ENCODE measurements at regions not wholly inside any gene's neighbourhood (a gene's known extent, or its start where the extent isn't known, plus 50 kb on each side); places are given as distances from the start of the nearest gene placed in this dataset.

GRCh38 chr20:23166563-23166962, 80.4 kb upstream of the CD93 start:
- Histone ChIP-seq H2BK20ac (ENCODE audit: low read depth, low read length) (no peak overlapping the region), H2BK5ac (ENCODE audit: low read depth, low read length, poor library complexity, severe bottlenecking) (no peak overlapping the region), H3K4me3 (ENCODE audit: insufficient read depth, low read depth, low read length) (no peak overlapping the region), H2AFZ (replicated peaks; ENCODE audit: low read length, poor library complexity) (no peak overlapping the region), H2AK9ac (replicated peaks; ENCODE audit: low read depth, low read length, poor library complexity) (no peak overlapping the region), H3K9me1 (ENCODE audit: insufficient read depth, low read length) (no peaks in the 10 kb centered on the region), H3K4me1 (ENCODE audit: control insufficient read depth, insufficient read depth, low read length) (no peaks in the 10 kb centered on the region), H4K20me1 (ENCODE audit: insufficient read depth, low read length) (no peaks in the 10 kb centered on the region), H3K18ac (ENCODE audit: low read depth, low read length) (no peak overlapping the region), H3K9ac (ENCODE audit: low read depth, low read length) (no peak overlapping the region), H3K56ac (ENCODE audit: extremely low read depth, insufficient read depth, low read length) (no peak overlapping the region), H3K27ac (ENCODE audit: insufficient read depth, low read length) (no peak overlapping the region), H3K4me2 (ENCODE audit: low read depth, low read length) (no peak overlapping the region), H4K8ac (ENCODE audit: low read depth in 2 of 2, low read length in 2 of 2) (no peak overlapping the region), H3K36me3 (ENCODE audit: control insufficient read depth, insufficient read depth, low read length) (no peaks in the 10 kb centered on the region), H4K5ac (ENCODE audit: low read depth, low read length) (no peak overlapping the region), H3K4ac (ENCODE audit: low read depth, low read length) (no peak overlapping the region), H2BK15ac (ENCODE audit: low read depth, low read length) (no peak overlapping the region), H2AK5ac (ENCODE audit: low read depth, low read length) (no peak overlapping the region), H3K27me3 (ENCODE audit: control insufficient read depth, insufficient read depth, low read length) (peaks cover 5% of the 10 kb centered on the region), H3K9me3 (ENCODE audit: control insufficient read depth, insufficient read depth, low read length) (no peaks in the 10 kb centered on the region), H3K79me1 (ENCODE audit: low read depth in 1 of 2, low read length in 2 of 2) (no peaks in the 10 kb centered on the region), H3K23ac (ENCODE audit: low read depth, low read length) (no peak overlapping the region), H2BK120ac (ENCODE audit: low read depth, low read length) (no peak overlapping the region), H4K91ac (ENCODE audit: insufficient read depth, low read depth, low read length) (no peak overlapping the region), H3K14ac (replicated peaks; ENCODE audit: low read depth, low read length) (no peak overlapping the region)
- TF ChIP-seq RFX5 (IDR thresholded peaks at IDR 0.05; ENCODE audit: low read depth, low read length) (no peak), CEBPB (IDR thresholded peaks at IDR 0.05; ENCODE audit: low read depth, low read length) (no peak), RCOR1 (IDR thresholded peaks at IDR 0.05; ENCODE audit: insufficient replicate concordance, low read length) (no peak)
- dilution Hi-C loops (cut with HindIII; ENCODE audit: low sequenced_read_pairs, unreplicated experiment) = no loop called here
- in situ Hi-C loops (cut with MboI; ENCODE audit: low sequenced_read_pairs) = no loop called here
- ATAC-seq (ENCODE audit: low read depth) = no peak
- CTCF ChIA-PET = no interaction called here
- POLR2A ChIA-PET (ENCODE audit: unreplicated experiment) = no interaction called here
- no peak for DNase-seq
- intact Hi-C loops (cut with micrococcal nuclease) = no loop called here
- 80% methylated on average over 2 of the region's 7 CpGs; no CpG with 5 or more reads in 1 of the 2 experiments for WGBS, 2 experiments (ENCODE audit: extremely low coverage in 2 of 2, insufficient read length in 1 of 2)
- BruUV-seq (replicated peaks) = no TSS peak
